VCaP (cell line): ENCODE measurements at regions not wholly inside any gene's neighbourhood (a gene's known extent, or its start where the extent isn't known, plus 50 kb on each side); places are given as distances from the start of the nearest gene placed in this dataset.

Experiments
- H3K27ac ChIP-seq: fragments of 450-650 bp; 2 replicates; pipeline ENCODE4 v1.5.1; 2017
- CTCF ChIP-seq: fragments of 450-650 bp; conservative IDR thresholded peaks from 2 replicates; pipeline ENCODE4 v1.5.1; 2017; ENCODE audit warnings: mild to moderate bottlenecking, moderate library complexity

- TF ChIP-seq CTCF: no peak
- no peak overlapping the region for H3K27ac ChIP-seq
These were observed 1848.9 kb upstream of the TENM3 start for GRCh38 chr4:180394312-180394711.

GRCh38 chr4:180394730-180395129 lies 1848.5 kb upstream of the TENM3 start:
- no peak for TF ChIP-seq CTCF
- H3K27ac ChIP-seq: no peak overlapping the region

- no peak for TF ChIP-seq CTCF
- H3K27ac ChIP-seq: no peak overlapping the region
These were observed 1844.6 kb upstream of the TENM3 start for GRCh38 chr4:180398564-180398963.

- no peak for TF ChIP-seq CTCF
- no peak overlapping the region for H3K27ac ChIP-seq
These were observed 1835.8 kb upstream of the TENM3 start for GRCh38 chr4:180407275-180407885.

GRCh38 chr4:180418819-180419531 lies 1824.2 kb upstream of the TENM3 start:
- no peak for TF ChIP-seq CTCF
- H3K27ac ChIP-seq: no peak overlapping the region

- TF ChIP-seq CTCF: no peak
- no peak overlapping the region for H3K27ac ChIP-seq
These were observed 1820.1 kb upstream of the TENM3 start for GRCh38 chr4:180422989-180423711.

GRCh38 chr4:180423712-180424057 lies 1819.5 kb upstream of the TENM3 start:
- no peak for TF ChIP-seq CTCF
- no peak overlapping the region for H3K27ac ChIP-seq
